ENCODE measurements at regions not wholly inside any gene's neighbourhood (a gene's known extent, or its start where the extent isn't known, plus 50 kb on each side); places are given as distances from the start of the nearest gene placed in this dataset.
A peak's percentile ranks its signal among the peaks of the same experiment; 100 is the strongest.

- DNase-seq (ENCODE audit: low read depth, low spot score) (no peak), FAIRE-seq (no peak)
- no peak for TF ChIP-seq GATA2 (IDR thresholded peaks at IDR 0.05; ENCODE audit: insufficient read depth, insufficient read length, low read depth, low read length)
- TF ChIP-seq POLR2AphosphoS5 (IDR thresholded peaks at IDR 0.05; ENCODE audit: insufficient read depth, low read depth, low read length), result no peak
- peaks cover 6% of the 10 kb centered on the region for H3K4me1 ChIP-seq (ENCODE audit: control insufficient read depth, extremely low read depth, insufficient read depth, low read length)
- H3K4me3 ChIP-seq (replicated peaks in 1 of 3; ENCODE audit: insufficient read depth in 1 of 3, low read depth in 1 of 3, low read length in 3 of 3), result no peak overlapping the region
- ChIA-PET POLR2A (no interaction called here), CTCF (no interaction called here)
- H3K9ac ChIP-seq (replicated peaks; ENCODE audit: extremely low read depth, insufficient read depth, low read length), result no peak overlapping the region
- H3K9me1 ChIP-seq (replicated peaks; ENCODE audit: control insufficient read depth, extremely low read depth, insufficient read depth, low read length), result no peaks in the 10 kb centered on the region
- H2AFZ ChIP-seq (ENCODE audit: low read depth, low read length), result no peak overlapping the region
- no peaks in the 10 kb centered on the region for H3K36me3 ChIP-seq (ENCODE audit: control insufficient read depth in 2 of 2, extremely low read depth in 1 of 2, insufficient read depth in 2 of 2, low read length in 2 of 2)
- BruUV-seq (replicated peaks), result no TSS peak
- no peaks in the 10 kb centered on the region for H4K20me1 ChIP-seq (replicated peaks; ENCODE audit: control insufficient read depth, extremely low read depth, insufficient read depth, low read length)
- dilution Hi-C loops (cut with MboI; ENCODE audit: extremely low pct_ligation_motif_present, low sequenced_read_pairs), result no loop called here
- H3K79me2 ChIP-seq (ENCODE audit: control insufficient read depth, insufficient read depth, low read length), result no peaks in the 10 kb centered on the region
- H3K27ac ChIP-seq (ENCODE audit: insufficient read depth, low read depth, low read length), result no peak overlapping the region
- H3K27me3 ChIP-seq (ENCODE audit: control insufficient read depth in 2 of 2, insufficient read depth in 2 of 2, low read length in 2 of 2), result peaks cover 23 to 31% of the 10 kb centered on the region in 2 experiments
- H3K9me3 ChIP-seq (replicated peaks; ENCODE audit: control insufficient read depth, insufficient read depth, low read length), result no peaks in the 10 kb centered on the region
- intact Hi-C loops (cut with micrococcal nuclease), result no loop called here
- H3K4me2 ChIP-seq (ENCODE audit: insufficient read depth, low read length), result no peak overlapping the region
Observed at GRCh38 chr20:25864326-25864962, 167.8 kb upstream of the ZNF337 start.

- ChIA-PET POLR2A (no interaction called here), CTCF (no interaction called here)
- intact Hi-C loops (cut with micrococcal nuclease), result no loop called here
- peaks cover 21 to 31% of the 10 kb centered on the region in 2 experiments for H3K27me3 ChIP-seq (ENCODE audit: control insufficient read depth in 2 of 2, insufficient read depth in 2 of 2, low read length in 2 of 2)
- peak overlapping the region; percentile 31 for H3K4me2 ChIP-seq (ENCODE audit: insufficient read depth, low read length)
- no peaks in the 10 kb centered on the region for H4K20me1 ChIP-seq (replicated peaks; ENCODE audit: control insufficient read depth, extremely low read depth, insufficient read depth, low read length)
- FAIRE-seq (no peak), DNase-seq (ENCODE audit: low read depth, low spot score) (peak; percentile 15)
- peak overlapping the region; percentile 59 for H2AFZ ChIP-seq (ENCODE audit: low read depth, low read length)
- no peaks in the 10 kb centered on the region for H3K9me1 ChIP-seq (replicated peaks; ENCODE audit: control insufficient read depth, extremely low read depth, insufficient read depth, low read length)
- BruUV-seq (replicated peaks), result no TSS peak
- H3K4me3 ChIP-seq (replicated peaks in 1 of 3; ENCODE audit: insufficient read depth in 1 of 3, low read depth in 1 of 3, low read length in 3 of 3), result peak overlapping the region in 1 of 3 experiments; percentile 11
- dilution Hi-C loops (cut with MboI; ENCODE audit: extremely low pct_ligation_motif_present, low sequenced_read_pairs), result no loop called here
- H3K9ac ChIP-seq (replicated peaks; ENCODE audit: extremely low read depth, insufficient read depth, low read length), result no peak overlapping the region
- no peaks in the 10 kb centered on the region for H3K9me3 ChIP-seq (replicated peaks; ENCODE audit: control insufficient read depth, insufficient read depth, low read length)
- H3K79me2 ChIP-seq (ENCODE audit: control insufficient read depth, insufficient read depth, low read length), result no peaks in the 10 kb centered on the region
- peaks cover 6% of the 10 kb centered on the region for H3K4me1 ChIP-seq (ENCODE audit: control insufficient read depth, extremely low read depth, insufficient read depth, low read length)
- no peak overlapping the region for H3K27ac ChIP-seq (ENCODE audit: insufficient read depth, low read depth, low read length)
- no peaks in the 10 kb centered on the region for H3K36me3 ChIP-seq (ENCODE audit: control insufficient read depth in 2 of 2, extremely low read depth in 1 of 2, insufficient read depth in 2 of 2, low read length in 2 of 2)
- TF ChIP-seq MYC (IDR thresholded peaks at IDR 0.05; ENCODE audit: low read depth, low read length), result no peak
- TF ChIP-seq EZH2 (IDR thresholded peaks at IDR 0.05; ENCODE audit: borderline replicate concordance, low read depth, low read length, severe bottlenecking), result peak; percentile 11
Observed at GRCh38 chr20:25863536-25864325, 167.1 kb upstream of the ZNF337 start.
